Kidney (tissue), 13 donors: ENCODE measurements at regions not wholly inside any gene's neighbourhood (a gene's known extent, or its start where the extent isn't known, plus 50 kb on each side); places are given as distances from the start of the nearest gene placed in this dataset.

Experiments
- DNase-seq, 5 donors: peaks; one replicate each; pipeline ENCODE4 v3.0.0-alpha.2; 2013 to 2020
- FAIRE-seq: peaks from 2 replicates; lab custom pipeline; 2012; peaks lifted over from hg19 to GRCh38; lab: Jason Lieb, UNC
- H3K27ac ChIP-seq, 2 donors: one replicate each; pipeline ENCODE4 v1.7.0; 2013; ENCODE audit warnings: low read depth in 2 of 2, low read length in 2 of 2, inconsistent platforms in 1 of 2
- H3K27me3 ChIP-seq: one replicate; pipeline ENCODE4 v1.7.1; 2013; ENCODE audit warnings: low read length, inconsistent platforms; ENCODE audit not compliant: control insufficient read depth, insufficient read depth
- H3K36me3 ChIP-seq, 3 donors: one replicate each; pipeline versions ENCODE4 v1.7.0 to v1.7.1; 2013; ENCODE audit warnings: low read length in 3 of 3, control low read depth in 1 of 3, inconsistent platforms in 1 of 3; ENCODE audit not compliant: insufficient read depth in 3 of 3, control insufficient read depth in 2 of 3
- H3K4me1 ChIP-seq, 3 donors: one replicate each; pipeline versions ENCODE4 v1.7.0 to v1.7.1; 2013; ENCODE audit warnings: low read length in 3 of 3, inconsistent platforms in 1 of 3, low read depth in 1 of 3; ENCODE audit not compliant: control insufficient read depth in 2 of 3, insufficient read depth in 2 of 3
- H3K4me3 ChIP-seq, 3 donors: one replicate each; pipeline versions ENCODE4 v1.7.0 to v1.8.1; 2013; ENCODE audit warnings: low read length in 3 of 3, control low read depth in 1 of 3, inconsistent platforms in 1 of 3
- H3K9ac ChIP-seq, 3 donors: one replicate each; pipeline versions ENCODE4 v1.7.0 to v1.7.1; 2013; ENCODE audit warnings: low read length in 3 of 3, control low read depth in 1 of 3, inconsistent platforms in 1 of 3
- H3K9me3 ChIP-seq, 3 donors: one replicate each; pipeline versions ENCODE4 v1.7.0 to v1.7.1; 2013; ENCODE audit warnings: low read length in 3 of 3, control low read depth in 1 of 3, inconsistent platforms in 1 of 3; ENCODE audit not compliant: control insufficient read depth in 2 of 3, insufficient read depth in 1 of 3
- intact Hi-C: fragments of 100-400 bp; cut with DNase I; formaldehyde crosslinking; loops from one replicate; pipeline ENCODE4 v1.11.1; 2022
- TF ChIP-seq, protein P1 (sequence below): IDR thresholded peaks from 3 replicates; pipeline ENCODE4 v1.5.1; 2012; ENCODE audit warnings: mild to moderate bottlenecking, moderate library complexity, borderline replicate concordance; ENCODE audit not compliant: insufficient read depth; ENCODE audit errors: extremely low read depth
- donor health status: control.
- donor health status: control.
- donor health status: control.
- donor health status: control.
- donor health status: control.
- donor health status: DM: yes; HTN: yes; CAD: no.
- donor health status: Normal renal cell carcinoma (clear cell type).

- H3K36me3 ChIP-seq, result no peaks in the 10 kb centered on the region
- intact Hi-C loops, result no loop called here
- FAIRE-seq, result no peak
- TF ChIP-seq, protein P1, sequence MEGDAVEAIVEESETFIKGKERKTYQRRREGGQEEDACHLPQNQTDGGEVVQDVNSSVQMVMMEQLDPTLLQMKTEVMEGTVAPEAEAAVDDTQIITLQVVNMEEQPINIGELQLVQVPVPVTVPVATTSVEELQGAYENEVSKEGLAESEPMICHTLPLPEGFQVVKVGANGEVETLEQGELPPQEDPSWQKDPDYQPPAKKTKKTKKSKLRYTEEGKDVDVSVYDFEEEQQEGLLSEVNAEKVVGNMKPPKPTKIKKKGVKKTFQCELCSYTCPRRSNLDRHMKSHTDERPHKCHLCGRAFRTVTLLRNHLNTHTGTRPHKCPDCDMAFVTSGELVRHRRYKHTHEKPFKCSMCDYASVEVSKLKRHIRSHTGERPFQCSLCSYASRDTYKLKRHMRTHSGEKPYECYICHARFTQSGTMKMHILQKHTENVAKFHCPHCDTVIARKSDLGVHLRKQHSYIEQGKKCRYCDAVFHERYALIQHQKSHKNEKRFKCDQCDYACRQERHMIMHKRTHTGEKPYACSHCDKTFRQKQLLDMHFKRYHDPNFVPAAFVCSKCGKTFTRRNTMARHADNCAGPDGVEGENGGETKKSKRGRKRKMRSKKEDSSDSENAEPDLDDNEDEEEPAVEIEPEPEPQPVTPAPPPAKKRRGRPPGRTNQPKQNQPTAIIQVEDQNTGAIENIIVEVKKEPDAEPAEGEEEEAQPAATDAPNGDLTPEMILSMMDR, result no peak
- no peaks in the 10 kb centered on the region for H3K4me1 ChIP-seq
- H3K9me3 ChIP-seq, result no peaks in the 10 kb centered on the region
- no peaks in the 10 kb centered on the region for H3K27me3 ChIP-seq
- H3K27ac ChIP-seq, result no peak overlapping the region
- H3K4me3 ChIP-seq, result no peak overlapping the region
- DNase-seq, result no peak
- H3K9ac ChIP-seq, result no peak overlapping the region
Observed at GRCh38 chr14:88961214-88961613, 136.8 kb downstream of the TTC8 start.

DNA sequence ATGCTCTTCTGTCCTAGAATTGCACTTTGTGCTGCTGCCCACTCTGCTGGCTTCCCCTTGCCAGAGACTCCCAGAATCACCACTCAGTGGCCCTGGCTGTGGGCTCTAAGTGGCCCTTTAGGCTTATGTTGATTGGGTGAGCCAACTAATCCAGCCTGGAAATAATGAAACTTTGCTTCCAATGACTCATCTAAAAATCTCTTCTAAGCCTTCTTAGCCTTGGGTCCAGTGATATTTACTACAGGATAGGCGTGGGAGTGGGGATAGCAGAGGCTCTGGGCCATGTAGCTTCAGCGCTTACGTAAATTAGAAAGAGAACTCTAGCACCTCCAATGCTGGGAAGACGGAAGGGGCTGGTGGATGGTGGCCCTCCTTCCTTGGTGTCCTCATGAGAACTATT is 137.9 kb downstream of the TTC8 start:
- Histone ChIP-seq H3K9ac (no peak overlapping the region), H3K4me1 (no peaks in the 10 kb centered on the region), H3K9me3 (no peaks in the 10 kb centered on the region), H3K36me3 (no peaks in the 10 kb centered on the region), H3K4me3 (no peak overlapping the region), H3K27me3 (no peaks in the 10 kb centered on the region), H3K27ac (no peak overlapping the region)
- DNase-seq (no peak), FAIRE-seq (no peak)
- intact Hi-C loops, result no loop called here
- TF ChIP-seq, protein P1, result no peak

- no peak overlapping the region for H3K4me3 ChIP-seq
- no peaks in the 10 kb centered on the region for H3K4me1 ChIP-seq
- TF ChIP-seq, protein P1, result no peak
- H3K9ac ChIP-seq, result no peak overlapping the region
- intact Hi-C loops, result no loop called here
- no peak for FAIRE-seq
- DNase-seq, result no peak
- H3K9me3 ChIP-seq, result no peaks in the 10 kb centered on the region
- no peaks in the 10 kb centered on the region for H3K36me3 ChIP-seq
- H3K27me3 ChIP-seq, result no peaks in the 10 kb centered on the region
- no peak overlapping the region for H3K27ac ChIP-seq
Observed at GRCh38 chr14:88967299-88967698, 142.8 kb downstream of the TTC8 start.
